GM12878 (cell line): ENCODE measurements at regions not wholly inside any gene's neighbourhood (a gene's known extent, or its start where the extent isn't known, plus 50 kb on each side); places are given as distances from the start of the nearest gene placed in this dataset.

ENCODE experiments used
- ATAC-seq: fragments of 200-7000 bp; cut with Tn5 transposase; 3 replicates; pipeline ENCODE4 v1.9.1; 2020; ENCODE audit warnings: mild to moderate bottlenecking, moderate library complexity
- BruUV-seq: library from RNA; stranded (reverse); fragments of 400-500 nt; replicated peaks from 2 replicates; lab custom pipeline; 2021; lab: Mats Ljungman, UMichigan
- CTCF ChIA-PET: fragments of 300-600 bp; sonication (Branson Sonifier 250); formaldehyde crosslinking; extraction: SDS; loops from one replicate; lab custom pipeline; 2021; ENCODE audit warnings: inconsistent platforms; lab: Yijun Ruan, JAX
- POLR2A ChIA-PET: fragments of 350-600 bp; formaldehyde crosslinking; extraction: SDS; loops from one replicate; lab custom pipeline; 2021; ENCODE audit warnings: inconsistent platforms; lab: Charles Lee
- RAD21 ChIA-PET: fragments of 300-600 bp; sonication (Branson Sonifier 250); formaldehyde crosslinking; loops from one replicate; lab custom pipeline; 2023; ENCODE audit warnings: antibody characterized with exemption; ENCODE audit not compliant: unreplicated experiment; lab: Charles Lee
- SMC1A ChIA-PET: fragments of 300-600 bp; sonication (Branson Sonifier 250); formaldehyde crosslinking; loops from one replicate; lab custom pipeline; 2023; ENCODE audit not compliant: unreplicated experiment, uncharacterized antibody; lab: Charles Lee
- DNase-seq: peaks from one replicate; pipeline ENCODE4 v3.0.0-alpha.2; 2011; ENCODE audit warnings: low read depth, low spot score
- FAIRE-seq: peaks from 3 replicates; lab custom pipeline; 2011; peaks lifted over from hg19 to GRCh38; lab: Jason Lieb, UNC
- H2AFZ ChIP-seq: 2 replicates; pipeline ENCODE4 v1.6.0; 2011; ENCODE audit warnings: low read depth, low read length, control low read depth; ENCODE audit not compliant: control insufficient read depth
- H3K27ac ChIP-seq: 2 replicates; pipeline ENCODE4 v1.5.1; 2011; ENCODE audit warnings: control low read depth; ENCODE audit not compliant: control insufficient read depth, insufficient read depth
- H3K27me3 ChIP-seq, 2 experiments: replicated peaks in 1 of 2; 2 replicates each; pipeline versions ENCODE4 v1.6.0 to v1.6.1; 2011; ENCODE audit warnings: low read length in 1 of 2; ENCODE audit not compliant: control insufficient read depth in 2 of 2, insufficient read depth in 2 of 2
- H3K36me3 ChIP-seq, 2 experiments: 2 replicates each; pipeline ENCODE4 v1.5.1; 2011; ENCODE audit warnings: low read length in 1 of 2; ENCODE audit not compliant: control insufficient read depth in 2 of 2, insufficient read depth in 2 of 2
- H3K4me1 ChIP-seq: 2 replicates; pipeline ENCODE4 v1.6.1; 2011; ENCODE audit warnings: mild to moderate bottlenecking, low read length, moderate library complexity, mixed read lengths; ENCODE audit not compliant: control insufficient read depth, insufficient read depth
- H3K4me2 ChIP-seq: 2 replicates; pipeline ENCODE4 v1.6.0; 2011; ENCODE audit warnings: control low read depth; ENCODE audit not compliant: control insufficient read depth, insufficient read depth
- H3K4me3 ChIP-seq: fragments of 200-600 bp; sonication (generic); 2 replicates; pipeline ENCODE4 v1.5.1; 2016
- H3K79me2 ChIP-seq: 2 replicates; pipeline ENCODE4 v1.6.0; 2011; ENCODE audit warnings: low read length; ENCODE audit not compliant: control insufficient read depth, insufficient read depth
- H3K9ac ChIP-seq: 2 replicates; pipeline ENCODE4 v1.8.0; 2011; ENCODE audit warnings: low read length, control low read depth, mixed read lengths; ENCODE audit not compliant: control insufficient read depth, insufficient read depth
- H3K9me3 ChIP-seq: replicated peaks from 3 replicates; pipeline ENCODE4 v1.5.1; 2011; ENCODE audit warnings: mild to moderate bottlenecking, low read length; ENCODE audit not compliant: control insufficient read depth, insufficient read depth
- H4K20me1 ChIP-seq: 2 replicates; pipeline ENCODE4 v1.6.0; 2011; ENCODE audit not compliant: control insufficient read depth, insufficient read depth
- BHLHE40 ChIP-seq, 2 experiments: fragments of 450-650 bp in 1 of 2; IDR thresholded peaks; 2 replicates each; pipeline ENCODE4 v1.6.1; 2011 to 2017; ENCODE audit warnings: low read depth in 2 of 2, borderline replicate concordance in 1 of 2, improper control_type of control experiment in 1 of 2, low read length in 1 of 2, mild to moderate bottlenecking in 1 of 2
- HCFC1 ChIP-seq: fragments of 150-350 bp; IDR thresholded peaks from 2 replicates; pipeline ENCODE4 v1.6.1; 2014; ENCODE audit warnings: low read length
- IRF4 ChIP-seq: IDR thresholded peaks from 2 replicates; pipeline ENCODE4 v1.6.1; 2011; ENCODE audit warnings: low read depth, low read length
- JUND ChIP-seq: IDR thresholded peaks from 2 replicates; pipeline ENCODE4 v1.6.1; 2012; ENCODE audit warnings: low read depth, mild to moderate bottlenecking, low read length, improper control_type of control experiment, moderate library complexity
- KDM1A ChIP-seq: fragments of 200-600 bp; sonication (generic); IDR thresholded peaks from 2 replicates; pipeline ENCODE4 v1.6.1; 2016; ENCODE audit warnings: borderline replicate concordance
- NFXL1 ChIP-seq: fragments of 450-650 bp; IDR thresholded peaks from 2 replicates; pipeline ENCODE4 v1.6.1; 2017; ENCODE audit warnings: antibody characterized with exemption, mild to moderate bottlenecking, borderline replicate concordance
- PAX5 ChIP-seq: IDR thresholded peaks from 2 replicates; pipeline ENCODE4 v1.6.1; 2011; ENCODE audit warnings: low read depth, low read length, borderline replicate concordance
- POLR2AphosphoS2 ChIP-seq: IDR thresholded peaks from 2 replicates; pipeline ENCODE4 v1.6.1; 2011; ENCODE audit warnings: low read depth, mild to moderate bottlenecking, low read length, improper control_type of control experiment, moderate library complexity
- PRDM15 ChIP-seq: fragments of 450-650 bp; formaldehyde crosslinking; IDR thresholded peaks from 2 replicates; pipeline ENCODE4 v1.4.0; 2020; ENCODE audit warnings: mild to moderate bottlenecking, moderate library complexity
- RAD51 ChIP-seq: fragments of 450-650 bp; IDR thresholded peaks from 2 replicates; pipeline ENCODE4 v1.6.1; 2016; ENCODE audit warnings: moderate library complexity, mild to moderate bottlenecking, inconsistent platforms
- SMC3 ChIP-seq: IDR thresholded peaks from 2 replicates; pipeline ENCODE4 v1.6.1; 2011; ENCODE audit warnings: low read length, improper control_type of control experiment, borderline replicate concordance
- ZBED1 ChIP-seq: IDR thresholded peaks from 2 replicates; pipeline ENCODE4 v1.6.1; 2016; ENCODE audit warnings: borderline replicate concordance
- ZBTB11 ChIP-seq: fragments of 450-650 bp; formaldehyde crosslinking; IDR thresholded peaks from 2 replicates; pipeline ENCODE4 v1.5.0; 2022; ENCODE audit warnings: mild to moderate bottlenecking, missing genetic modification characterization
- WGBS: methylation state at CpG from one replicate; pipeline ENCODE4 v1.1.6; 2016; ENCODE audit warnings: low lambda C conversion rate; ENCODE audit not compliant: insufficient replicate concordance, insufficient coverage; ENCODE audit errors: missing lambda C conversion rate; 5-methylcytosine and 5-hydroxymethylcytosine counted together
- in situ Hi-C: fragments of 300-500 bp; cut with MboI; formaldehyde crosslinking; loops from 9 replicates; pipeline ENCODE4 v1.14.3; 2018; ENCODE audit warnings: mixed read lengths
- intact Hi-C: fragments of 100-400 bp; cut with micrococcal nuclease; formaldehyde crosslinking; loops from one replicate; pipeline ENCODE4 v1.14.2; 2022; ENCODE audit not compliant: unreplicated experiment

GRCh38 chr1:71191520-71191919 lies 110.7 kb upstream of the ZRANB2 start (continued):
- no peak for TF ChIP-seq PRDM15 (CRISPR knock-in tag)
- TF ChIP-seq POLR2AphosphoS2, result no peak

GRCh38 chr1:71190843-71191242 lies 110.0 kb upstream of the ZRANB2 start:
- Histone ChIP-seq H3K4me2 (no peak overlapping the region), H4K20me1 (no peaks in the 10 kb centered on the region), H3K4me3 (no peak overlapping the region), H3K36me3 (no peaks in the 10 kb centered on the region), H3K79me2 (no peaks in the 10 kb centered on the region), H3K9ac (no peak overlapping the region), H3K27ac (no peak overlapping the region), H3K9me3 (no peaks in the 10 kb centered on the region), H3K4me1 (no peaks in the 10 kb centered on the region), H3K27me3 (no peaks in the 10 kb centered on the region), H2AFZ (no peak overlapping the region)
- ChIA-PET SMC1A (interaction anchor here (1.0 kb wide), 1 partner anchor 21 kb away, joined by 3 read pairs; no protein-coding TSS in a partner anchor), POLR2A (no interaction called here), CTCF (no interaction called here), RAD21 (no interaction called here)
- in situ Hi-C loops (no loop called here), intact Hi-C loops (no loop called here)
- WGBS, result 41% methylated on average over 5 of the region's 5 CpGs
- no peak for ATAC-seq
- no peak for DNase-seq
- no TSS peak for BruUV-seq
- no peak for FAIRE-seq
- TF ChIP-seq NFXL1, result no peak
- no peak for TF ChIP-seq HCFC1
- no peak for TF ChIP-seq KDM1A
- TF ChIP-seq BHLHE40 (IDR thresholded peaks at IDR 0.05; ENCODE audit: borderline replicate concordance in 1 of 2, low read depth in 2 of 2, low read length in 1 of 2), result no peak
- no peak for TF ChIP-seq JUND
- TF ChIP-seq PAX5, result no peak
- TF ChIP-seq ZBED1, result no peak
- TF ChIP-seq SMC3, result no peak
- TF ChIP-seq IRF4, result no peak
- TF ChIP-seq RAD51, result no peak
- no peak for TF ChIP-seq ZBTB11
